ENCODE measurements at regions not wholly inside any gene's neighbourhood (a gene's known extent, or its start where the extent isn't known, plus 50 kb on each side); places are given as distances from the start of the nearest gene placed in this dataset.

DNA sequence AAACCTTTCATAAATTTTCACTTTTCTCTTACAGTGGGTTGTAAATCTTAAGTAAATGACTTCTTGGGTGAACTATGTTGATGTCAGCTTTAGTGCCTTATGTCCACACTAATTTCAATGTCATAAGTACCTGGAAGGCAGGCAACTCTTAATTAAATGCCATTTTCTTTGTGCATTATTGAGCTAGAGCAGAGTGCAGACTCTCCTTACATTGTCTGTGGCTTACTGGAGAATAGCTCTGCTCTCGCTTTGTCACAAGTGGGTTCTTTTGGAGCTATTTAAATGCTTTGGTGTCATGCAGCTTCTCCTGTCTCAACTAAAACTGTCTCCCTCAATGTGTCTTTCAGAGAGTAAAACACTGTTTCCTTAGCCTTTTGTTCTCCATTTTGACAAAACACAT is 411.6 kb downstream of the STIM2 start:
- no peak overlapping the region for H3K4me3 ChIP-seq (ENCODE audit: low read depth, low read length)
- TF ChIP-seq, protein P1, sequence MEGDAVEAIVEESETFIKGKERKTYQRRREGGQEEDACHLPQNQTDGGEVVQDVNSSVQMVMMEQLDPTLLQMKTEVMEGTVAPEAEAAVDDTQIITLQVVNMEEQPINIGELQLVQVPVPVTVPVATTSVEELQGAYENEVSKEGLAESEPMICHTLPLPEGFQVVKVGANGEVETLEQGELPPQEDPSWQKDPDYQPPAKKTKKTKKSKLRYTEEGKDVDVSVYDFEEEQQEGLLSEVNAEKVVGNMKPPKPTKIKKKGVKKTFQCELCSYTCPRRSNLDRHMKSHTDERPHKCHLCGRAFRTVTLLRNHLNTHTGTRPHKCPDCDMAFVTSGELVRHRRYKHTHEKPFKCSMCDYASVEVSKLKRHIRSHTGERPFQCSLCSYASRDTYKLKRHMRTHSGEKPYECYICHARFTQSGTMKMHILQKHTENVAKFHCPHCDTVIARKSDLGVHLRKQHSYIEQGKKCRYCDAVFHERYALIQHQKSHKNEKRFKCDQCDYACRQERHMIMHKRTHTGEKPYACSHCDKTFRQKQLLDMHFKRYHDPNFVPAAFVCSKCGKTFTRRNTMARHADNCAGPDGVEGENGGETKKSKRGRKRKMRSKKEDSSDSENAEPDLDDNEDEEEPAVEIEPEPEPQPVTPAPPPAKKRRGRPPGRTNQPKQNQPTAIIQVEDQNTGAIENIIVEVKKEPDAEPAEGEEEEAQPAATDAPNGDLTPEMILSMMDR (IDR thresholded peaks at IDR 0.05; ENCODE audit: low read depth, low read length): no peak

DNA sequence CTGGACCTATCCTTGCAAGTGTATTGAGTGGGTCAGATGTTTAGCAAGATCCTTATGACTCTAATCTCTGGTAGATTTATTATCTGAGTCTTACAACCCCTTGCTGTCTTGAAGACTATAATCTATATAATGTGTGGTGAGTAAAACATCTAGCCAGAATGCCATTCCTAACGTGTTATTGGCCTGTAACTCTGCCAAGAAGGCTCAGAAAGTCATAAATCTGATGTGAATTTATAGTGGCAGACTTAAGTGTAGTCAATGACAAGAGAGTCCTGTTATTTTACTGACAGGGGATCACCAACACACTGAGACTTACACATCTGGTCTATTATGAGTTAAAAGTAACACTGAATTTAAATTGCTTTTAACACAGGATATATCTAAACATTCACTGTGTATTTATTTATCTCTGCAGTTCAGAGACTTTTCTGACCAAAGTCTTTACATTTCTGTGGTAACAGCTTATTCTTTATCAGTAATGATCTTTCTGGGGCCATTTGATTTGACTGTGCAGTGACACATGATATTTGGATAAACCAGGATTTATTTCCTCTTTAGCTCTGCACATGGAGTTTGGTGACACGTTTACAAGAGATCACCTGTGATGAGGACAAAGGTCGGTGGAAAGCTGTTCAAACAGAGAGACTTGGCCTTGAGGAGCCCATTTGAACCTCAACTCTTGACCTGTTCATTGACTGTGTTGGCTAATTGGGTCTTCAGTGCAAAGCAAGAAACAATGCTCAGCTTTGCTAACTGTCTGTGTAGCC is 415.8 kb downstream of the STIM2 start:
- H3K4me3 ChIP-seq (ENCODE audit: low read depth, low read length): no peak overlapping the region
- TF ChIP-seq, protein P1 (IDR thresholded peaks at IDR 0.05; ENCODE audit: low read depth, low read length): no peak

DNA sequence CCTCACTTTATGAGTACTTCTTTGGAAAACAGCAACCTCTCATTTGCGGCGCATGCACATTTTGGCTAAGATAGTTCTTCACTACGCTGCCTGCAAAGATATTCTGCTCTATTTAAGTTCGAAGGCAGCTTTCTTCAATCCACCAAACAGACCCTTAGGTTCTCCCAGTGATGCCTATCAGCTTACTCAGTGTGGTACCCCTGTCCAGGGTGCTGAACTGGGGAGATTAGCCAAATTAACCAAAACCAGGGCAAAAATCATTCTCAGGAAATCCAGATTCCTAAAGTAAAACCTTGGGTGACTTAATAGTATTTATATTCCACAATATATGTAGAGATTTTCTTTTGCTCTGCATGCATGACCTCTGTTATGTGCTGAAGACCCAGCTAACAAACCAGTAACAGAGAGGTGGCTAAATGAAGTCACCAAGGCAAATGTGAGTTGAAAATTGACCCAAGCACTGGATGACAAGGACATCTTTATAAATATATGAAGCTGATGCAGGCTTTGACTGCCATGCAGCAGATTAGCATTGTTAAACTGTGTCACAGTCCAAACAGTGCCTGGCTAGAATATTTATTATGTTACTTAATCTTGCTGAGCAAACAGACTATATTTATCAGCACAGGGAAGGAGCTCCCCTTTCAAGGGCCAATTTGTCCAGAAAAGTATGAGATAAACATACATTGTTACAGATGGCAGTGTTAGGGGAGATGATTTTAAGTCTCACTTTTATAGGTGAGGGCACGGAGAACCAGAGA is 418.2 kb downstream of the STIM2 start:
- TF ChIP-seq, protein P1 (IDR thresholded peaks at IDR 0.05; ENCODE audit: low read depth, low read length): no peak

DNA sequence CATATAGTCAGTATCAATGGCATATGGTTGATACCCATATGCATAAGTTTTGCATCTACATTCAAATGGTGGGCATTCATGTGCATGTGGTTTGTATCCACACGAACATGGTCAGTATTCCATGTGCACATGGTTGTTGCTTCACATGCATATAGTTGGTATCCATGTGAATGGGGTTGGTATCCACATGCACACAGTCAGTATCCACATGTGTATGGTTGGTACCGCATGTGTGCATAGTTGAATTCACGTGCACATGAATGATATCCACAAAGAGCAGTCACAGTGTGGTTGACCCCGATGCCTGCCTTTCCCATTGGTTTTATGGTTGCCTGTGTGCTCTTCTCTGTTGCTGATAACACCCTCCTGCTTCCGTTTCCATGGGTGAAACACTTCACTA is 427.9 kb downstream of the STIM2 start:
- TF ChIP-seq, protein P1 (IDR thresholded peaks at IDR 0.05; ENCODE audit: low read depth, low read length): no peak
- no peak overlapping the region for H3K4me3 ChIP-seq (ENCODE audit: low read depth, low read length)

More for the DNA sequence above, 418.2 kb downstream of the STIM2 start:
- no peak overlapping the region for H3K4me3 ChIP-seq (ENCODE audit: low read depth, low read length)

DNA sequence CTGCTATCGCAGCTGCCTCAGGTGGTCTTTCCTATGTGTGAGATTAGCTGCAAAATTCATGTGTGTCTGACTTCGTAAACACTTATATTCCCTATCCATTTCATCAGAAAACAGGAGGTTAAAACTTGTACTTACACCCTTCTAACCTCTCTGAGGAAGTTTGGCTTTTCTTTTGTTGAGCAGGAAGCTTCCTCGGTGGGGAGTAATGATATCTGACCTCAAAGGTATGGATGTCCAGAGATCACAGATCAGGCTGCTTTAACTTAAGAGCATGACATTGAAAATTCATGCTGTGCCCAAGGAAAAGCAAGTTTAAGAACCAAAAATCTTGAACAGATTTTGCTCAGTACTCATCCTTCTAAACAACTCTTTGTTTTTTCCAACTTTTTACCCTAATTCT is 429.1 kb downstream of the STIM2 start:
- TF ChIP-seq, protein P1 (IDR thresholded peaks at IDR 0.05; ENCODE audit: low read depth, low read length): no peak
- no peak overlapping the region for H3K4me3 ChIP-seq (ENCODE audit: low read depth, low read length)

DNA sequence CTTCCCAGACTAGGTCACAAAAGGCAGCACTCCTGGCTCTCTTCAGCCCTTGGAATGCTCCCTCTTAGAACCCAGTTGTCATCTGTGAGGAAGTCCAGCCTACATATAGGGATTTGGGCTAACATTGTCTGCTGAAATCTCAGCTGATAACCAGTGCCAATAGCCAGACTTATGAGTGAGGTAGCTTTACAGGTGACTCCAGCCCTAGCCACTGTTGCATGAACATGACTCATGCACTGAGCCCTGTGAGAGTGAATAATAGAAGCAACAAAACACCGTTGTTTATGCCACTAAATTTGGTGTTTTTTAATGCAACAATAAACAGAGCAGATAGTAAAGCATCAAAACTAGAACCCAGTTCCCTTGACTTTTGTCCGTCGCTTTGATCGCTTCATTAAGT is 433.2 kb downstream of the STIM2 start:
- H3K4me3 ChIP-seq (ENCODE audit: low read depth, low read length): no peak overlapping the region
- TF ChIP-seq, protein P1 (IDR thresholded peaks at IDR 0.05; ENCODE audit: low read depth, low read length): no peak

DNA sequence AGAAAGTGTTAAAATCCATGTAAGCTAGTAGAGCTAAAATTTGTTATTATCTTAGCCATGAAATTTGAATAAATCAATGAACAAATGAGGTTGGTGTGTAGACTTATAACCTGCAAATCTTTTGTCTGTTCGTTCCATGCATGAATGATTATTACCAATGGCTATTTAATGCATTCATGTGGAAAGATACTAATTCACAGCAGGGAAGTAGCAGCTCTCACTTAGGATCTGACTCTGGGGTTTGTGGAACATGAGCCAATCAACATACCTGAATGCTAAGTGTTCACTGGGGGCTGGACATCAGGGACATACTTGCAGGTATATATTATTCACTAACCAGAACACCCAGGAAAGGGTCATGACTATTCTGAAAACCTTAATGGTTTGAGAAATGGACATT is 444.1 kb downstream of the STIM2 start:
- TF ChIP-seq, protein P1 (IDR thresholded peaks at IDR 0.05; ENCODE audit: low read depth, low read length): no peak
- H3K4me3 ChIP-seq (ENCODE audit: low read depth, low read length): no peak overlapping the region

Measured in WI38 (cell line).